Liver (tissue), 8 donors: ENCODE measurements at regions not wholly inside any gene's neighbourhood (a gene's known extent, or its start where the extent isn't known, plus 50 kb on each side); places are given as distances from the start of the nearest gene placed in this dataset.

Experiments
- DNase-seq: peaks from one replicate; pipeline ENCODE4 v3.0.0-alpha.2; 2017; ENCODE audit warnings: low spot score
- H3K27ac ChIP-seq, 2 donors: one replicate each; pipeline ENCODE4 v1.7.0; 2013; ENCODE audit warnings: inconsistent platforms in 2 of 2, low read length in 2 of 2, control low read depth in 1 of 2, low read depth in 1 of 2, mild to moderate bottlenecking in 1 of 2
- H3K27me3 ChIP-seq, 4 donors: one replicate each; pipeline versions ENCODE4 v1.6.1 to v1.7.0; 2013; ENCODE audit warnings: low read length in 3 of 4, inconsistent platforms in 1 of 4, mild to moderate bottlenecking in 1 of 4, moderate library complexity in 1 of 4; ENCODE audit not compliant: control insufficient read depth in 4 of 4, insufficient read depth in 4 of 4
- H3K36me3 ChIP-seq, 4 donors: one replicate each; pipeline versions ENCODE4 v1.6.1 to v1.7.0; 2013; ENCODE audit warnings: low read length in 3 of 4, mild to moderate bottlenecking in 3 of 4, low read depth in 1 of 4, moderate library complexity in 1 of 4; ENCODE audit not compliant: control insufficient read depth in 4 of 4, insufficient read depth in 3 of 4
- H3K4me1 ChIP-seq, 4 donors: one replicate each; pipeline versions ENCODE4 v1.6.1 to v1.7.0; 2013; ENCODE audit warnings: low read length in 3 of 4, mild to moderate bottlenecking in 3 of 4, moderate library complexity in 1 of 4; ENCODE audit not compliant: control insufficient read depth in 4 of 4, insufficient read depth in 4 of 4
- H3K4me3 ChIP-seq, 3 donors: one replicate each; pipeline versions ENCODE4 v1.6.1 to v1.7.0; 2013; ENCODE audit warnings: low read length in 3 of 3, control low read depth in 1 of 3, low read depth in 1 of 3, mild to moderate bottlenecking in 1 of 3
- H3K9ac ChIP-seq, 2 donors: one replicate each; pipeline ENCODE4 v1.7.0; 2013; ENCODE audit warnings: low read length in 2 of 2, mild to moderate bottlenecking in 2 of 2, moderate library complexity in 2 of 2, control low read depth in 1 of 2, low read depth in 1 of 2
- H3K9me3 ChIP-seq, 4 donors: one replicate each; pipeline versions ENCODE4 v1.6.1 to v1.7.0; 2013; ENCODE audit warnings: low read length in 3 of 4; ENCODE audit not compliant: control insufficient read depth in 4 of 4
- ATF3 ChIP-seq: IDR thresholded peaks from 2 replicates; pipeline ENCODE4 v1.6.1; 2016; ENCODE audit warnings: antibody characterized with exemption
- EGR1 ChIP-seq, 2 donors: IDR thresholded peaks; 2 replicates each; pipeline ENCODE4 v1.6.1; 2016 to 2018; ENCODE audit warnings: antibody characterized with exemption in 2 of 2, low read depth in 2 of 2
- FOXA1 ChIP-seq: IDR thresholded peaks from 2 replicates; pipeline ENCODE4 v1.6.1; 2016; ENCODE audit warnings: antibody characterized with exemption
- FOXA2 ChIP-seq: IDR thresholded peaks from 2 replicates; pipeline ENCODE4 v1.6.1; 2016; ENCODE audit warnings: antibody characterized with exemption
- GABPA ChIP-seq, 2 donors: IDR thresholded peaks in 1 of 2; conservative IDR thresholded peaks in 1 of 2; 2 replicates each; pipeline ENCODE4 v1.6.1; 2016; ENCODE audit warnings: antibody characterized with exemption in 2 of 2, mild to moderate bottlenecking in 1 of 2, moderate library complexity in 1 of 2
- HNF4A ChIP-seq, 2 donors: conservative IDR thresholded peaks; 2 replicates each; pipeline ENCODE4 v1.6.1; 2016; ENCODE audit warnings: antibody characterized with exemption in 2 of 2, mild to moderate bottlenecking in 2 of 2
- HNF4G ChIP-seq: IDR thresholded peaks from 2 replicates; pipeline ENCODE4 v1.6.1; 2016; ENCODE audit warnings: antibody characterized with exemption
- JUND ChIP-seq, 2 donors: IDR thresholded peaks; 2 replicates each; pipeline ENCODE4 v1.6.1; 2016; ENCODE audit warnings: antibody characterized with exemption in 2 of 2
- MAX ChIP-seq: IDR thresholded peaks from 2 replicates; pipeline ENCODE4 v1.6.1; 2016; ENCODE audit warnings: antibody characterized with exemption
- NR2F2 ChIP-seq: IDR thresholded peaks from 2 replicates; pipeline ENCODE4 v1.6.1; 2016; ENCODE audit warnings: antibody characterized with exemption
- RXRA ChIP-seq, 2 donors: IDR thresholded peaks; 2 replicates each; pipeline ENCODE4 v1.6.1; 2017 to 2018; ENCODE audit warnings: antibody characterized with exemption in 2 of 2, mild to moderate bottlenecking in 1 of 2
- SP1 ChIP-seq: IDR thresholded peaks from 2 replicates; pipeline ENCODE4 v1.6.1; 2018; ENCODE audit warnings: antibody characterized with exemption, mild to moderate bottlenecking
- TAF1 ChIP-seq: conservative IDR thresholded peaks from 2 replicates; pipeline ENCODE4 v1.6.1; 2016; ENCODE audit warnings: antibody characterized with exemption, mild to moderate bottlenecking
- YY1 ChIP-seq: IDR thresholded peaks from 2 replicates; pipeline ENCODE4 v1.6.1; 2016; ENCODE audit warnings: antibody characterized with exemption, mild to moderate bottlenecking
- ZBTB33 ChIP-seq: IDR thresholded peaks from 2 replicates; pipeline ENCODE4 v1.6.1; 2016; ENCODE audit warnings: antibody characterized with exemption
- WGBS: extraction: QIAGEN DNeasy Blood & Tissue Kit; methylation state at CpG from one replicate; pipeline ENCODE4 v1.1.7; 2013; 5-methylcytosine and 5-hydroxymethylcytosine counted together
- TF ChIP-seq, protein P1 (sequence below): fragments of 150-350 bp; IDR thresholded peaks from 2 replicates; pipeline ENCODE4 v1.5.1; 2017; ENCODE audit warnings: improper control_type of control experiment, low read depth, low read length; ENCODE audit not compliant: missing input control
- donor health status: healthy.
- donor health status: healthy.
- donor health status: healthy.
- donor health status: healthy.
- donor health status: healthy.

DNA sequence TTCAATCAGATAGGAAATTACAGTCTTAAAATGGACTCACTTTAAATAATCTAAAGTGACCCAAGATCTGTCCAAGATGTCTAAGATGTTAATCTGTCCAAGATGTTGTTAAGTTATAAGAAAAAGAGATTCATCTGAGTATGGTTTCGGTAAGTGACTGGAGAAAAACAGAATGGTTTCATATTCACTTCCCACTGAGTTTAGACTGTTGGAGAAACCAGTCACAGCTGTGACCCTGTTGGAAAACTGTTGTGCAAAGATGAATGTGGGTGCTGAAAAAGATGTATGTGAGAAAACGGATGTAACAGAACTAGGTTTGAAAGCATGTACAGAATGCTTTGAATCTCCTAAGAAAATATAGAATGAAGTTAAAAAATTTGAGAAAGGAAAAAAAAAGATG is 325.9 kb downstream of the COL12A1 start:
- DNase-seq, result no peak
- no peaks in the 10 kb centered on the region for H3K36me3 ChIP-seq
- H3K27ac ChIP-seq, result no peak overlapping the region
- no peak for TF ChIP-seq YY1
- no peak for TF ChIP-seq FOXA2
- TF ChIP-seq EGR1 (IDR thresholded peaks at IDR 0.05; ENCODE audit: low read depth in 2 of 2), result no peak
- no peak for TF ChIP-seq MAX
- TF ChIP-seq RXRA (IDR thresholded peaks at IDR 0.05), result no peak
- no peak for TF ChIP-seq SP1
- no peak for TF ChIP-seq ATF3
- no peak overlapping the region for H3K9ac ChIP-seq
- no peaks in the 10 kb centered on the region for H3K27me3 ChIP-seq
- no peak overlapping the region for H3K4me3 ChIP-seq
- 66% methylated on average over 2 of the region's 2 CpGs for WGBS
- no peaks in the 10 kb centered on the region for H3K4me1 ChIP-seq
- no peaks in the 10 kb centered on the region for H3K9me3 ChIP-seq

GRCh38 chr6:74879234-74879633 is 326.6 kb downstream of the COL12A1 start:
- no peak for DNase-seq
- 71% methylated on average over 4 of the region's 4 CpGs for WGBS
- Histone ChIP-seq H3K27ac (no peak overlapping the region), H3K9ac (no peak overlapping the region), H3K4me1 (no peaks in the 10 kb centered on the region), H3K9me3 (no peaks in the 10 kb centered on the region), H3K4me3 (no peak overlapping the region), H3K36me3 (no peaks in the 10 kb centered on the region), H3K27me3 (no peaks in the 10 kb centered on the region)
- no peak for TF ChIP-seq YY1
- no peak for TF ChIP-seq JUND (IDR thresholded peaks at IDR 0.05)
- TF ChIP-seq NR2F2, result no peak
- TF ChIP-seq MAX, result no peak

DNA sequence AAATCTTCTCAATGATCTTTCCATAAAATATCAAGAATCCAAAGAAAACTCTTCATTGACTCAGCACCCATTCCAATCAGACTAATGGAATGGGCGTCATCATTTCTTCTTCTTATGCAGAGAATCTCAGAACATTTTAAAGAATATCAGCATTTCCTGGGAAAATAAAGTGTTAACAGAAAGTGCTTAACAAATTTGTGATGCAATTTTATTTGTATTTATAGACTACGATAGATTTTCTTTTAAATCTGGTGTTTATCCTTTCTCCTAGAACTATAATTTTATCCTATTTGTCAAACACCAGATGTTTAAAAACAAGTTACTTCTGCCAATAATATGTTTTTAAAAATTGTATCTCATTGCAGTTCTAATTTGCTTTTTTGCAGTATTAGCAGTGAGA is 330.7 kb downstream of the COL12A1 start:
- DNase-seq, result no peak
- no peak overlapping the region for H3K27ac ChIP-seq
- no peaks in the 10 kb centered on the region for H3K4me1 ChIP-seq
- no peak overlapping the region for H3K4me3 ChIP-seq
- WGBS, result 75% methylated on average over 2 of the region's 2 CpGs
- H3K27me3 ChIP-seq, result no peaks in the 10 kb centered on the region
- peaks cover 0 to 2% (median 0%) of the 10 kb centered on the region in 4 donors for H3K9me3 ChIP-seq
- no peak overlapping the region for H3K9ac ChIP-seq
- no peaks in the 10 kb centered on the region for H3K36me3 ChIP-seq
- TF ChIP-seq GABPA (IDR thresholded peaks at IDR 0.05 in 1 of 2, conservative IDR thresholded peaks at IDR 0.05 in 1 of 2), result no peak
- no peak for TF ChIP-seq HNF4A (conservative IDR thresholded peaks at IDR 0.05)
- no peak for TF ChIP-seq RXRA (IDR thresholded peaks at IDR 0.05)
- TF ChIP-seq ZBTB33, result no peak
- TF ChIP-seq YY1, result no peak
- no peak for TF ChIP-seq FOXA1
- no peak for TF ChIP-seq FOXA2
- TF ChIP-seq TAF1, result no peak
- no peak for TF ChIP-seq HNF4G
- no peak for TF ChIP-seq JUND (IDR thresholded peaks at IDR 0.05)
- TF ChIP-seq, protein P1, sequence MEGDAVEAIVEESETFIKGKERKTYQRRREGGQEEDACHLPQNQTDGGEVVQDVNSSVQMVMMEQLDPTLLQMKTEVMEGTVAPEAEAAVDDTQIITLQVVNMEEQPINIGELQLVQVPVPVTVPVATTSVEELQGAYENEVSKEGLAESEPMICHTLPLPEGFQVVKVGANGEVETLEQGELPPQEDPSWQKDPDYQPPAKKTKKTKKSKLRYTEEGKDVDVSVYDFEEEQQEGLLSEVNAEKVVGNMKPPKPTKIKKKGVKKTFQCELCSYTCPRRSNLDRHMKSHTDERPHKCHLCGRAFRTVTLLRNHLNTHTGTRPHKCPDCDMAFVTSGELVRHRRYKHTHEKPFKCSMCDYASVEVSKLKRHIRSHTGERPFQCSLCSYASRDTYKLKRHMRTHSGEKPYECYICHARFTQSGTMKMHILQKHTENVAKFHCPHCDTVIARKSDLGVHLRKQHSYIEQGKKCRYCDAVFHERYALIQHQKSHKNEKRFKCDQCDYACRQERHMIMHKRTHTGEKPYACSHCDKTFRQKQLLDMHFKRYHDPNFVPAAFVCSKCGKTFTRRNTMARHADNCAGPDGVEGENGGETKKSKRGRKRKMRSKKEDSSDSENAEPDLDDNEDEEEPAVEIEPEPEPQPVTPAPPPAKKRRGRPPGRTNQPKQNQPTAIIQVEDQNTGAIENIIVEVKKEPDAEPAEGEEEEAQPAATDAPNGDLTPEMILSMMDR, result no peak
- TF ChIP-seq MAX, result no peak
- no peak for TF ChIP-seq ATF3
- TF ChIP-seq EGR1 (IDR thresholded peaks at IDR 0.05; ENCODE audit: low read depth in 2 of 2), result no peak
